Heart right ventricle (tissue), 16 donors: ENCODE measurements at regions not wholly inside any gene's neighbourhood (a gene's known extent, or its start where the extent isn't known, plus 50 kb on each side); places are given as distances from the start of the nearest gene placed in this dataset.

Experiments
- ATAC-seq, 8 donors: fragments of 200-7000 bp; cut with Tn5 transposase; one replicate each; pipeline ENCODE4 v1.9.1; 2020; ENCODE audit warnings: mild to moderate bottlenecking in 8 of 8, moderate library complexity in 8 of 8, moderate number of reproducible peaks in 1 of 8
- DNase-seq, 2 donors: peaks; one replicate each; pipeline ENCODE4 v3.0.0-alpha.2; 2020
- H3K27ac ChIP-seq, 10 donors: fragments of 200-600 bp; sonication (generic) in 2 of 10; one replicate each; pipeline versions ENCODE4 v1.5.0 to v1.8.0; 2020 to 2022; ENCODE audit warnings: mild to moderate bottlenecking in 3 of 10
- H3K27me3 ChIP-seq, 7 donors: fragments of 200-600 bp; one replicate each; pipeline ENCODE4 v1.8.0; 2021 to 2022; ENCODE audit warnings: mild to moderate bottlenecking in 2 of 7
- H3K36me3 ChIP-seq, 9 donors: fragments of 200-600 bp; sonication (generic) in 1 of 9; one replicate each; pipeline versions ENCODE4 v1.5.0 to v1.8.0; 2020 to 2022; ENCODE audit warnings: mild to moderate bottlenecking in 2 of 9
- H3K4me1 ChIP-seq, 9 donors: fragments of 200-600 bp; sonication (generic) in 1 of 9; one replicate each; pipeline versions ENCODE4 v1.5.0 to v1.8.0; 2020 to 2022; ENCODE audit warnings: mild to moderate bottlenecking in 4 of 9
- H3K4me3 ChIP-seq, 10 donors: fragments of 200-600 bp; sonication (generic) in 2 of 10; one replicate each; pipeline versions ENCODE4 v1.5.0 to v1.8.0; 2020 to 2022; ENCODE audit warnings: mild to moderate bottlenecking in 7 of 10, moderate library complexity in 2 of 10
- H3K9me3 ChIP-seq, 11 donors: fragments of 200-600 bp in 10 of 11; sonication (generic) in 2 of 11; one replicate each; pipeline versions ENCODE4 v1.5.0 to v1.8.0; 2013 to 2022; ENCODE audit warnings: mild to moderate bottlenecking in 2 of 11, control low read depth in 1 of 11, moderate library complexity in 1 of 11
- WGBS, 2 donors: extraction: QIAGEN DNeasy Blood & Tissue Kit; methylation state at CpG; one replicate each; pipeline ENCODE4 v1.1.7; 2013; ENCODE audit warnings: inconsistent platforms in 1 of 2; 5-methylcytosine and 5-hydroxymethylcytosine counted together
- intact Hi-C, 10 donors: fragments of 100-400 bp; cut with DNase I; formaldehyde crosslinking; loops; one replicate each; pipeline versions ENCODE4 v1.11.1 to v1.14.2; 2022
- TF ChIP-seq, protein P1 (sequence below), 9 donors: fragments of 200-600 bp; sonication (generic) in 2 of 9; IDR thresholded peaks; one replicate each; pipeline versions ENCODE4 v1.5.0 to v1.8.0; 2021 to 2022; ENCODE audit warnings: antibody characterized with exemption in 9 of 9, mild to moderate bottlenecking in 5 of 9, moderate library complexity in 1 of 9
- donor health status: Arrhythmogenic right ventricular cardiomyopathy.
- donor health status: ischemic (EF 13 %, LVEDD 7.1; RV severe dilation, severe dysfunction).
- donor health status: healthy with polysubstance abuse.
- donor health status: DM: no; HTN: yes; CAD: no.
- donor health status: DM: no; HTN: no; CAD: no.
- donor health status: ischemic (EF 25% LVEDD 6.9; RV normal size, moderate dysfunction).
- donor health status: ischemic (EF 25% LVEDD 5.7; RV mildly dilated, moderate dysfunction).
- donor health status: healthy.
- donor health status: DM: yes; HTN: yes; CAD: no.
- donor health status: Ischemic cardiomyopathy.
- donor health status: ischemic (EF 35%, LVEDD 5.7; RV mildly dilated, moderate dysfunction).
- donor health status: nonischemic (EF 11% LVEDD 7.7; RV severe dilation, severe dysfunction).
- donor health status: DM: yes; HTN: yes; CAD: no.
- donor health status: PGD.
- donor health status: ischemic (EF 29% LVEDD 5.4; RV normal size, mild dysfunction).
- donor health status: nonischemic (EF 23%, LVEDD 6.1; RV moderate dilation, normal function).

DNA sequence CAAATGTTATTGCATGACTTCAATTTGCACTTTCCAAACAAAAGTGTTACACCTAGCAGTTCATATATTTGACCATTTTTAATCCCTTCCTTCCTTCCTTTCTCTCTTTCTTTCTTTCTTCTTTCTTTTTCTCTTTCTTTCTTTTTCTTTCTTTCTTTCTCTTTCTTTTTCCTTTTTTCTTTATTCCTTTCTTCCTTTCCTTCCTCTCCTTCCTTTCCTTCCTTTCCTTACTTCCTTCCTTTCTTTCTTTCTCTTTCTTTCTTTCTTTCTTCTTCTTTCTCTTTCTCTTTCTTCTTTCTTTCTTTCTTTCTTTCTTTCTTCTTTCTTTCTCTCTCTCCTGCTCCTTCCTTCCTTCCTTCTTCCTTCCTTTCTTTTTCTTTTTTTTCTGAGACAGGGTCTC lies 146.7 kb upstream of the ALKAL2 start:
- peaks cover 0 to 23% (median 12%) of the 10 kb centered on the region in 7 donors for H3K27me3 ChIP-seq
- H3K9me3 ChIP-seq: no peaks in the 10 kb centered on the region
- H3K27ac ChIP-seq: no peak overlapping the region
- intact Hi-C loops: no loop called here
- H3K36me3 ChIP-seq: no peaks in the 10 kb centered on the region
- DNase-seq (no peak), ATAC-seq (no peak)
- H3K4me1 ChIP-seq: peaks cover 0 to 1% (median 0%) of the 10 kb centered on the region in 9 donors
- TF ChIP-seq, protein P1, sequence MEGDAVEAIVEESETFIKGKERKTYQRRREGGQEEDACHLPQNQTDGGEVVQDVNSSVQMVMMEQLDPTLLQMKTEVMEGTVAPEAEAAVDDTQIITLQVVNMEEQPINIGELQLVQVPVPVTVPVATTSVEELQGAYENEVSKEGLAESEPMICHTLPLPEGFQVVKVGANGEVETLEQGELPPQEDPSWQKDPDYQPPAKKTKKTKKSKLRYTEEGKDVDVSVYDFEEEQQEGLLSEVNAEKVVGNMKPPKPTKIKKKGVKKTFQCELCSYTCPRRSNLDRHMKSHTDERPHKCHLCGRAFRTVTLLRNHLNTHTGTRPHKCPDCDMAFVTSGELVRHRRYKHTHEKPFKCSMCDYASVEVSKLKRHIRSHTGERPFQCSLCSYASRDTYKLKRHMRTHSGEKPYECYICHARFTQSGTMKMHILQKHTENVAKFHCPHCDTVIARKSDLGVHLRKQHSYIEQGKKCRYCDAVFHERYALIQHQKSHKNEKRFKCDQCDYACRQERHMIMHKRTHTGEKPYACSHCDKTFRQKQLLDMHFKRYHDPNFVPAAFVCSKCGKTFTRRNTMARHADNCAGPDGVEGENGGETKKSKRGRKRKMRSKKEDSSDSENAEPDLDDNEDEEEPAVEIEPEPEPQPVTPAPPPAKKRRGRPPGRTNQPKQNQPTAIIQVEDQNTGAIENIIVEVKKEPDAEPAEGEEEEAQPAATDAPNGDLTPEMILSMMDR (IDR thresholded peaks at IDR 0.05): no peak
- no peak overlapping the region for H3K4me3 ChIP-seq

DNA sequence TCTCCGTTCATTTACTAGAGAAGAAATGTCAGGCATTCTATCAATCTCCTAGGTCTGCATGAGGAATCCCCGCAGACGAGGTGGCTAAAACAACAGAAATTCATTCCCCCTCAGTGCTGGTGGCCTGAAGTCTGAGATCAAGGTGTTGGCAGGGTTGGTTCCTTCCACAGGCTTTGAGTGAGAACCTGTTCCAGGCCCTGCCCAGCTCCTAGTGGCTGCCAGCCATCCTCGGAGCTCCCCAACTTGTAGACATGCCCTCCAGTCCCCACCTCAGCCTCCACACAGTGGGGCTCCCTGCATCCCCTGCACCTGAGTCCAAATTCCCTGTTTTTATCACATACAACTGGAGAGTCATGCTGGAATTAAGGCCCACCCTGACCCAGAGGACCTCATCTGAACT lies 145.3 kb upstream of the ALKAL2 start:
- 68 to 71% methylated on average over 4 of the region's 4 CpGs for WGBS, 2 donors
- ATAC-seq (no peak), DNase-seq (no peak)
- H3K27me3 ChIP-seq: peaks cover 0 to 22% (median under 1%) of the 10 kb centered on the region in 7 donors
- H3K9me3 ChIP-seq: no peaks in the 10 kb centered on the region
- H3K27ac ChIP-seq: no peak overlapping the region
- H3K36me3 ChIP-seq: no peaks in the 10 kb centered on the region
- intact Hi-C loops: no loop called here
- peaks cover 0 to 3% (median 0%) of the 10 kb centered on the region in 9 donors for H3K4me1 ChIP-seq
- TF ChIP-seq, protein P1 (IDR thresholded peaks at IDR 0.05): no peak
- H3K4me3 ChIP-seq: no peak overlapping the region

DNA sequence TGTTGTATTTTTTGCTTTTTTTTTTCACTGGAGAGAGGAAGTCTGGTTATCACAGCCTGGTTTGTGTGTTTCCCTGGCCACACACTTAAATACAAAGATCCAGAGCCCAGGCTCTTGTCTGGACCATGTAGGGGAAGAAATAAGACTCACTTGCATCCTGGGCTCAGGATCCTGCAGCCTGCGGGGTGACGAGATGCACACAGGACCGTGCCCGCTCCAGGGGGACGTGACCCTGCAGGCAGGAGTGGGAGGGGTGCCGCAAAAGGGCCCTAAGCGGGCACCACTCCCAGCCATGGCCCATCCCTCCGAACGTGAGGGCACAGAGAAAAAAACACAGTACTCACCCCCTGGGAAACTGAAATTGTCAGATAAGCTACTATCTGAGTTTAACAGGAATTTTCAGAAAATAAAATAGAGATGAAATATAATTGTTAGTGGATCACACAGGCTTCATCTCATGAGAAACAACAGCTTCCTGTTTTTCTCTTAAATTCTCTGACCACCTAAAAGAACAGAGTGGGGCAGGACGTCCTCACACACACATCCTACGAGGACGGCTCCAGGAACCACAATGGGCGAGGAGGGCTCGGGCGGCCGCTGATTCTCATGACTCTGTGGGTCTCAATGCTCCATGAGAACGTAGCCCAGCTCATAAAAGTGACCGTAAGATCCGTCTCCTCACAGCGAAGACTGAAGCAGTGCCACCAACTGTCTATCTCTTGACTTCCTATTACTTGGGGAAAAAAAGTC lies 142.6 kb upstream of the ALKAL2 start:
- ATAC-seq (no peak), DNase-seq (no peak)
- intact Hi-C loops: no loop called here
- Histone ChIP-seq H3K36me3 (no peaks in the 10 kb centered on the region), H3K9me3 (no peaks in the 10 kb centered on the region), H3K27ac (peak overlapping the region in 1 of 10 donors; percentile 86), H3K4me3 (no peak overlapping the region), H3K4me1 (peaks cover 0 to 3% (median 0%) of the 10 kb centered on the region in 9 donors), H3K27me3 (peaks cover 0 to 15% (median 0%) of the 10 kb centered on the region in 7 donors)
- TF ChIP-seq, protein P1 (IDR thresholded peaks at IDR 0.05): no peak
- 63 to 65% methylated on average over 20 of the region's 20 CpGs for WGBS, 2 donors

DNA sequence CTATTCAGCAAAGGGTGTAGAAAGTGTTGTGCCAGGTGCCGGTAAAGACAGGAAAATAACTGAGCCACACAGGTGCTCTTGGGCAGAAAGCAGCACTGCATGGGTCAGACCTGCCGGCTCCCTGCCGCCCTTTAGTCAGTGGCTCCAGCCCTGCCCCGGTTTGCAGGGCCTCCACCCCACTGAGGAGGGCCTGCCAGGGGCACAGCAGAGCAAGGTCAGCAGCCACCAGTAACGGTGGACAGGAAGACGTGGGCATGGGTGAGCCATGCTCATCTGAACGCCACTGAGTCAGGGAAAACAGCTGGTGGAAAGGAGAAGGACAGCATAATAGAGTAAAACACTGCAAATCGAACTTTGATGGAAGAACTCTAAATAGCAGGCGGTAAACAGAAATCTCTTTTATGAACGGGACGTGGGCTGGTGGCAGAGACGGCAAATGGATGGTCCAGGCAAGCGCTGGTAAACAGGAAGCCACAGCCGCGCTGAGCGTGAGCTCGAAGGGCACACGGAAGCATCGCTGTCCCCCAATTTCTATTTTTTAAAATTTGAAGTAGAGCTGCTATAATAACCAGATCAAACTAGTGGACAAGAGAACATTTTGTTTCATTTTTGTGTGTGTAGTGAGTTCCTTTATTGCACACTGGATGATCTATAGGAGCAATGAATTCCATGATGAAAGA lies 141.8 kb upstream of the ALKAL2 start:
- TF ChIP-seq, protein P1 (IDR thresholded peaks at IDR 0.05): no peak
- ATAC-seq (no peak), DNase-seq (no peak)
- no peaks in the 10 kb centered on the region for H3K36me3 ChIP-seq
- intact Hi-C loops: no loop called here
- no peaks in the 10 kb centered on the region for H3K9me3 ChIP-seq
- peak overlapping the region in 1 of 10 donors; percentile 86 for H3K27ac ChIP-seq
- peaks cover 0 to 15% (median 0%) of the 10 kb centered on the region in 7 donors for H3K27me3 ChIP-seq
- H3K4me1 ChIP-seq: peaks cover 0 to 3% (median 0%) of the 10 kb centered on the region in 9 donors
- H3K4me3 ChIP-seq: no peak overlapping the region
- 81 to 82% methylated on average over 19 of the region's 19 CpGs for WGBS, 2 donors
